Endothelial cell of umbilical vein (primary cell): ENCODE measurements at regions not wholly inside any gene's neighbourhood (a gene's known extent, or its start where the extent isn't known, plus 50 kb on each side); places are given as distances from the start of the nearest gene placed in this dataset.

Experiments
- BruUV-seq: library from RNA; stranded (reverse); fragments of 400-500 nt; replicated peaks from 2 replicates; lab custom pipeline; 2021; lab: Mats Ljungman, UMichigan
- CTCF ChIA-PET: fragments of 300-600, 350-600 bp; sonication (Branson Sonifier 250); formaldehyde crosslinking; loops from one replicate; lab custom pipeline; 2021; ENCODE audit warnings: antibody characterized with exemption, inconsistent platforms; lab: Charles Lee
- POLR2A ChIA-PET: fragments of 300-600, 350-600 bp; sonication (Branson Sonifier 250); formaldehyde crosslinking; loops from one replicate; lab custom pipeline; 2021; ENCODE audit warnings: antibody characterized with exemption, inconsistent platforms; lab: Charles Lee
- DNase-seq: peaks from one replicate; pipeline ENCODE4 v3.0.0-alpha.2; 2011; ENCODE audit warnings: low read depth, low spot score
- FAIRE-seq: peaks from 2 replicates; lab custom pipeline; 2011; peaks lifted over from hg19 to GRCh38; lab: Jason Lieb, UNC
- H2AFZ ChIP-seq: 2 replicates; pipeline ENCODE4 v1.6.0; 2012; ENCODE audit warnings: low read depth, low read length, control low read depth, inconsistent platforms
- H3K27ac ChIP-seq: 2 replicates; pipeline ENCODE4 v1.5.1; 2011; ENCODE audit warnings: low read depth, mild to moderate bottlenecking, control low read depth, low read length, moderate library complexity; ENCODE audit not compliant: insufficient read depth
- H3K27me3 ChIP-seq, 2 experiments: 2 replicates each; pipeline versions ENCODE4 v1.6.0 to v1.6.1; 2011; ENCODE audit warnings: low read length in 2 of 2, mixed read lengths in 1 of 2; ENCODE audit not compliant: control insufficient read depth in 2 of 2, insufficient read depth in 2 of 2
- H3K36me3 ChIP-seq, 2 experiments: 2 replicates in 1 of 2; 3 replicates in 1 of 2; pipeline ENCODE4 v1.5.1; 2011; ENCODE audit warnings: low read length in 2 of 2, mild to moderate bottlenecking in 1 of 2, moderate library complexity in 1 of 2; ENCODE audit not compliant: control insufficient read depth in 2 of 2, insufficient read depth in 2 of 2; ENCODE audit errors: extremely low read depth in 1 of 2
- H3K4me1 ChIP-seq: 3 replicates; pipeline ENCODE4 v1.5.1; 2011; ENCODE audit warnings: mild to moderate bottlenecking, low read length; ENCODE audit not compliant: control insufficient read depth, insufficient read depth; ENCODE audit errors: extremely low read depth
- H3K4me2 ChIP-seq: 2 replicates; pipeline ENCODE4 v1.6.1; 2011; ENCODE audit warnings: low read length, control low read depth, mixed read lengths; ENCODE audit not compliant: insufficient read depth
- H3K4me3 ChIP-seq, 3 experiments: fragments of 200-600 bp in 1 of 3; sonication (generic), shearing (Covaris generic) in 1 of 3; replicated peaks in 1 of 3; 2 replicates each; pipeline ENCODE4 v1.5.1; 2011 to 2016; ENCODE audit warnings: control low read depth in 3 of 3, low read length in 3 of 3, mild to moderate bottlenecking in 2 of 3, inconsistent platforms in 1 of 3, low read depth in 1 of 3, moderate library complexity in 1 of 3; ENCODE audit not compliant: insufficient read depth in 1 of 3
- H3K79me2 ChIP-seq: 2 replicates; pipeline ENCODE4 v1.6.0; 2012; ENCODE audit warnings: low read length, inconsistent platforms; ENCODE audit not compliant: control insufficient read depth, insufficient read depth
- H3K9ac ChIP-seq: replicated peaks from 2 replicates; pipeline ENCODE3; 2011; ENCODE audit warnings: low read length, control low read depth; ENCODE audit not compliant: insufficient read depth; ENCODE audit errors: extremely low read depth
- H3K9me1 ChIP-seq: replicated peaks from 3 replicates; pipeline ENCODE4 v1.6.0; 2011; ENCODE audit warnings: mild to moderate bottlenecking, low read length; ENCODE audit not compliant: control insufficient read depth, insufficient read depth; ENCODE audit errors: extremely low read depth
- H3K9me3 ChIP-seq: replicated peaks from 2 replicates; pipeline ENCODE4 v1.5.1; 2012; ENCODE audit warnings: low read length, inconsistent platforms; ENCODE audit not compliant: control insufficient read depth, insufficient read depth
- H4K20me1 ChIP-seq: replicated peaks from 2 replicates; pipeline ENCODE3; 2011; ENCODE audit warnings: mild to moderate bottlenecking, low read length; ENCODE audit not compliant: control insufficient read depth, insufficient read depth; ENCODE audit errors: extremely low read depth
- EZH2 ChIP-seq: IDR thresholded peaks from 2 replicates; pipeline ENCODE4 v1.6.1; 2012; ENCODE audit warnings: borderline replicate concordance, low read depth, mild to moderate bottlenecking, moderate library complexity, low read length, inconsistent platforms; ENCODE audit not compliant: severe bottlenecking
- FOS ChIP-seq: IDR thresholded peaks from 2 replicates; pipeline ENCODE4 v1.6.1; 2011; ENCODE audit warnings: mild to moderate bottlenecking, low read length, moderate library complexity, borderline replicate concordance; ENCODE audit not compliant: insufficient read depth
- GATA2 ChIP-seq: IDR thresholded peaks from 2 replicates; pipeline ENCODE4 v1.7.0; 2011; ENCODE audit warnings: low read depth, mild to moderate bottlenecking, moderate library complexity, mixed read lengths, low read length; ENCODE audit not compliant: insufficient read length, insufficient read depth
- JUN ChIP-seq: IDR thresholded peaks from 2 replicates; pipeline ENCODE4 v1.6.1; 2011; ENCODE audit warnings: borderline replicate concordance, low read depth; ENCODE audit not compliant: insufficient read length, insufficient read depth
- MYC ChIP-seq: IDR thresholded peaks from one replicate; pipeline ENCODE4 v1.6.1; 2011; ENCODE audit warnings: mild to moderate bottlenecking, low read depth, low read length
- POLR2A ChIP-seq: IDR thresholded peaks from 2 replicates; pipeline ENCODE4 v1.6.1; 2012; ENCODE audit warnings: low read depth, mild to moderate bottlenecking, control low read depth, low read length
- POLR2AphosphoS5 ChIP-seq: IDR thresholded peaks from 2 replicates; pipeline ENCODE4 v1.6.1; 2012; ENCODE audit warnings: low read depth, mild to moderate bottlenecking, control low read depth, low read length, moderate library complexity; ENCODE audit not compliant: insufficient read depth
- dilution Hi-C: fragments of 300-500 bp; cut with MboI; formaldehyde crosslinking; loops from one replicate; pipeline ENCODE4 v1.15.0; 2019; ENCODE audit warnings: low sequenced_read_pairs; ENCODE audit not compliant: extremely low pct_ligation_motif_present
- intact Hi-C: fragments of 100-400 bp; cut with micrococcal nuclease; formaldehyde crosslinking; loops from one replicate; pipeline ENCODE4 v1.10.0; 2022
- TF ChIP-seq, protein P1 (sequence below): IDR thresholded peaks from 2 replicates; pipeline ENCODE4 v1.6.1; 2011; ENCODE audit not compliant: insufficient read depth, insufficient read length
- TF ChIP-seq, protein P2 (sequence below), 2 donors: IDR thresholded peaks; 1 replicate in 1 of 2; 2 replicates in 1 of 2; pipeline ENCODE4 v1.5.1; 2011; ENCODE audit warnings: low read length in 2 of 2, mild to moderate bottlenecking in 2 of 2, moderate library complexity in 2 of 2, control low read depth in 1 of 2, inconsistent platforms in 1 of 2, low read depth in 1 of 2; ENCODE audit not compliant: insufficient read depth in 1 of 2; ENCODE audit errors: extremely low read depth in 1 of 2

DNA sequence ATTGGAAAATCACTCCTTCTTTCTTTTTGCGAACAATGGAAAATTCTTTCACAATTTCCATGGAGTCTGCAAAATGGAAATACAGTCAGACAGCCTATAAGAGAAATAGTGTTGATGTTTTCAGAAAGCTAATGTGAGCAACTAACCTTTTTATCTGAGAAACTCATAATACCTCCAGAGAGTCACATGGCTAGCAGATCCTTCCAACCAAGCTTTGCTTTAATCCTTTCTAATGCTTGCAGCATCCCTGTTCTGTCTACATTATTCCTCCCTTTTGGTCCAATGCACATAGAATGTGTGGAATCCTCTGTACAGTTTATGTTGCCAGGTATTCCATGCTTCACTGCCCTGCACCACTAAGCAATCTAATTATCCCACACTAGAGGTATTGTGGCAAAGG, 717.5 kb upstream of the LRRN3 start:
- no peaks in the 10 kb centered on the region for H3K9me3 ChIP-seq
- no peak overlapping the region for H3K27ac ChIP-seq
- dilution Hi-C loops (no loop called here), intact Hi-C loops (no loop called here)
- H3K9ac ChIP-seq: no peak overlapping the region
- no peak overlapping the region for H3K4me3 ChIP-seq
- no peaks in the 10 kb centered on the region for H3K9me1 ChIP-seq
- H4K20me1 ChIP-seq: no peaks in the 10 kb centered on the region
- no TSS peak for BruUV-seq
- H3K4me1 ChIP-seq: no peaks in the 10 kb centered on the region
- CTCF ChIA-PET: interaction anchor here (1.3 kb wide), 1 partner anchor 10 kb away, joined by 3 read pairs; no protein-coding TSS in a partner anchor
- POLR2A ChIA-PET: no interaction called here
- DNase-seq (no peak), FAIRE-seq (no peak)
- TF ChIP-seq EZH2: no peak
- TF ChIP-seq, protein P1, sequence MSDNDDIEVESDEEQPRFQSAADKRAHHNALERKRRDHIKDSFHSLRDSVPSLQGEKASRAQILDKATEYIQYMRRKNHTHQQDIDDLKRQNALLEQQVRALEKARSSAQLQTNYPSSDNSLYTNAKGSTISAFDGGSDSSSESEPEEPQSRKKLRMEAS: no peak
- no peak for TF ChIP-seq GATA2
- no peak for TF ChIP-seq POLR2A
- no peak for TF ChIP-seq MYC
- no peak for TF ChIP-seq JUN
- TF ChIP-seq FOS: no peak
- TF ChIP-seq POLR2AphosphoS5: no peak
- TF ChIP-seq, protein P2, sequence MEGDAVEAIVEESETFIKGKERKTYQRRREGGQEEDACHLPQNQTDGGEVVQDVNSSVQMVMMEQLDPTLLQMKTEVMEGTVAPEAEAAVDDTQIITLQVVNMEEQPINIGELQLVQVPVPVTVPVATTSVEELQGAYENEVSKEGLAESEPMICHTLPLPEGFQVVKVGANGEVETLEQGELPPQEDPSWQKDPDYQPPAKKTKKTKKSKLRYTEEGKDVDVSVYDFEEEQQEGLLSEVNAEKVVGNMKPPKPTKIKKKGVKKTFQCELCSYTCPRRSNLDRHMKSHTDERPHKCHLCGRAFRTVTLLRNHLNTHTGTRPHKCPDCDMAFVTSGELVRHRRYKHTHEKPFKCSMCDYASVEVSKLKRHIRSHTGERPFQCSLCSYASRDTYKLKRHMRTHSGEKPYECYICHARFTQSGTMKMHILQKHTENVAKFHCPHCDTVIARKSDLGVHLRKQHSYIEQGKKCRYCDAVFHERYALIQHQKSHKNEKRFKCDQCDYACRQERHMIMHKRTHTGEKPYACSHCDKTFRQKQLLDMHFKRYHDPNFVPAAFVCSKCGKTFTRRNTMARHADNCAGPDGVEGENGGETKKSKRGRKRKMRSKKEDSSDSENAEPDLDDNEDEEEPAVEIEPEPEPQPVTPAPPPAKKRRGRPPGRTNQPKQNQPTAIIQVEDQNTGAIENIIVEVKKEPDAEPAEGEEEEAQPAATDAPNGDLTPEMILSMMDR (IDR thresholded peaks at IDR 0.05; ENCODE audit: extremely low read depth in 1 of 2, insufficient read depth in 1 of 2, low read depth in 1 of 2, low read length in 2 of 2): no peak
- no peak overlapping the region for H3K4me2 ChIP-seq
- H3K36me3 ChIP-seq: no peaks in the 10 kb centered on the region
- H3K79me2 ChIP-seq: no peaks in the 10 kb centered on the region
- H3K27me3 ChIP-seq: no peaks in the 10 kb centered on the region
- H2AFZ ChIP-seq: no peak overlapping the region
